ENCODE measurements at regions not wholly inside any gene's neighbourhood (a gene's known extent, or its start where the extent isn't known, plus 50 kb on each side); places are given as distances from the start of the nearest gene placed in this dataset.

GRCh38 chrX:79089896-79090584 is 54.4 kb upstream of the GPR174 start:
- Histone ChIP-seq H3K27ac (ENCODE audit: insufficient read depth, low read length, poor library complexity, severe bottlenecking) (peak overlapping the region; percentile 47), H3K36me3 (ENCODE audit: control insufficient read depth, insufficient read depth, low read length) (no peaks in the 10 kb centered on the region), H3K9me3 (ENCODE audit: control insufficient read depth, low read length) (no peaks in the 10 kb centered on the region), H3K4me3 (ENCODE audit: insufficient read depth, low read depth, low read length, poor library complexity, severe bottlenecking) (no peak overlapping the region), H3K4me1 (ENCODE audit: control insufficient read depth, insufficient read depth, low read length, poor library complexity, severe bottlenecking) (no peaks in the 10 kb centered on the region), H3K27me3 (replicated peaks; ENCODE audit: control insufficient read depth, insufficient read depth, low read length, poor library complexity, severe bottlenecking) (no peaks in the 10 kb centered on the region)
- no peak for DNase-seq

- Histone ChIP-seq H3K27ac (ENCODE audit: insufficient read depth, low read length, poor library complexity, severe bottlenecking) (no peak overlapping the region), H3K4me1 (ENCODE audit: control insufficient read depth, insufficient read depth, low read length, poor library complexity, severe bottlenecking) (peaks cover 5% of the 10 kb centered on the region)
Observed at GRCh38 chrX:79094075-79094832, 50.2 kb upstream of the GPR174 start.

More at GRCh38 chrX:79094075-79094832, 50.2 kb upstream of the GPR174 start:
- no peak for DNase-seq
- H3K36me3 ChIP-seq (ENCODE audit: control insufficient read depth, insufficient read depth, low read length) = no peaks in the 10 kb centered on the region
- no peak overlapping the region for H3K4me3 ChIP-seq (ENCODE audit: insufficient read depth, low read depth, low read length, poor library complexity, severe bottlenecking)
- no peaks in the 10 kb centered on the region for H3K9me3 ChIP-seq (ENCODE audit: control insufficient read depth, low read length)
- no peaks in the 10 kb centered on the region for H3K27me3 ChIP-seq (replicated peaks; ENCODE audit: control insufficient read depth, insufficient read depth, low read length, poor library complexity, severe bottlenecking)

All from effector memory CD4-positive, alpha-beta T cell (primary cell).